ENCODE measurements at regions not wholly inside any gene's neighbourhood (a gene's known extent, or its start where the extent isn't known, plus 50 kb on each side); places are given as distances from the start of the nearest gene placed in this dataset.
A peak's percentile ranks its signal among the peaks of the same experiment; 100 is the strongest.
"Not testable (repeated sequence)": the region's sequence is repeated elsewhere in the genome, so short reads cannot be mapped to it uniquely, and the experiment has no call there.

GRCh38 chr14:101630056-101630965 is 69.0 kb downstream of the DIO3 start:
- Mint-ChIP-seq H3K27ac (no peak overlapping the region), H3K4me1 (ENCODE audit: low read depth) (peaks cover 6% of the 10 kb centered on the region), H3K4me3 (no peak overlapping the region), H3K27me3 (ENCODE audit: low read depth) (peaks cover 6% of the 10 kb centered on the region), H3K9me3 (no peaks in the 10 kb centered on the region), H3K36me3 (ENCODE audit: low read depth) (no peaks in the 10 kb centered on the region)
- DNase-seq (ENCODE audit: low spot score) = no peak

- no peaks in the 10 kb centered on the region for H3K9me3 Mint-ChIP-seq
- DNase-seq (ENCODE audit: low spot score) = no peak
- H3K27me3 Mint-ChIP-seq (ENCODE audit: low read depth) = peaks cover 6% of the 10 kb centered on the region
Observed at GRCh38 chr14:101631199-101631598, 69.9 kb downstream of the DIO3 start.

GRCh38 chr14:101631970-101632369 is 70.7 kb downstream of the DIO3 start:
- not testable (repeated sequence) for H3K4me3 Mint-ChIP-seq; H3K27ac Mint-ChIP-seq; H3K9me3 Mint-ChIP-seq; DNase-seq (ENCODE audit: low spot score); H3K36me3 Mint-ChIP-seq (ENCODE audit: low read depth)
- peaks cover 11% of the 10 kb centered on the region for H3K27me3 Mint-ChIP-seq (ENCODE audit: low read depth)
- H3K4me1 Mint-ChIP-seq (ENCODE audit: low read depth) = peaks cover 10% of the 10 kb centered on the region

More at GRCh38 chr14:101631199-101631598, 69.9 kb downstream of the DIO3 start:
- H3K4me3 Mint-ChIP-seq = no peak overlapping the region
- peaks cover 6% of the 10 kb centered on the region for H3K4me1 Mint-ChIP-seq (ENCODE audit: low read depth)
- no peak overlapping the region for H3K27ac Mint-ChIP-seq
- H3K36me3 Mint-ChIP-seq (ENCODE audit: low read depth) = no peaks in the 10 kb centered on the region

- Mint-ChIP-seq H3K27me3 (ENCODE audit: low read depth) (peaks cover 13% of the 10 kb centered on the region), H3K36me3 (ENCODE audit: low read depth) (no peaks in the 10 kb centered on the region), H3K27ac (no peak overlapping the region), H3K9me3 (no peaks in the 10 kb centered on the region), H3K4me3 (no peak overlapping the region), H3K4me1 (ENCODE audit: low read depth) (peaks cover 10% of the 10 kb centered on the region)
- DNase-seq (ENCODE audit: low spot score) = no peak
Observed at GRCh38 chr14:101632520-101632919, 71.2 kb downstream of the DIO3 start.

GRCh38 chr14:101633276-101633675 is 72.0 kb downstream of the DIO3 start:
- no peaks in the 10 kb centered on the region for H3K9me3 Mint-ChIP-seq
- peaks cover 10% of the 10 kb centered on the region for H3K27me3 Mint-ChIP-seq (ENCODE audit: low read depth)
- no peak overlapping the region for H3K27ac Mint-ChIP-seq

GRCh38 chr14:101634202-101634849 is 73.0 kb downstream of the DIO3 start:
- H3K4me1 Mint-ChIP-seq (ENCODE audit: low read depth) = peaks cover 10% of the 10 kb centered on the region
- H3K4me3 Mint-ChIP-seq = no peak overlapping the region

More at GRCh38 chr14:101633276-101633675, 72.0 kb downstream of the DIO3 start:
- Mint-ChIP-seq H3K36me3 (ENCODE audit: low read depth) (no peaks in the 10 kb centered on the region), H3K4me3 (no peak overlapping the region), H3K4me1 (ENCODE audit: low read depth) (peaks cover 10% of the 10 kb centered on the region)
- no peak for DNase-seq (ENCODE audit: low spot score)

GRCh38 chr14:101634850-101635748 is 73.8 kb downstream of the DIO3 start:
- H3K36me3 Mint-ChIP-seq (ENCODE audit: low read depth) = no peaks in the 10 kb centered on the region
- H3K9me3 Mint-ChIP-seq = no peaks in the 10 kb centered on the region
- no peak overlapping the region for H3K27ac Mint-ChIP-seq
- no peak for DNase-seq (ENCODE audit: low spot score)
- no peak overlapping the region for H3K4me3 Mint-ChIP-seq
- H3K4me1 Mint-ChIP-seq (ENCODE audit: low read depth) = peaks cover 10% of the 10 kb centered on the region
- H3K27me3 Mint-ChIP-seq (ENCODE audit: low read depth) = peaks cover 9% of the 10 kb centered on the region

More at GRCh38 chr14:101634202-101634849, 73.0 kb downstream of the DIO3 start:
- no peak for DNase-seq (ENCODE audit: low spot score)
- no peaks in the 10 kb centered on the region for H3K9me3 Mint-ChIP-seq
- H3K27ac Mint-ChIP-seq = no peak overlapping the region
- H3K36me3 Mint-ChIP-seq (ENCODE audit: low read depth) = no peaks in the 10 kb centered on the region
- H3K27me3 Mint-ChIP-seq (ENCODE audit: low read depth) = peaks cover 10% of the 10 kb centered on the region

GRCh38 chr14:101635749-101636560 is 74.7 kb downstream of the DIO3 start:
- H3K36me3 Mint-ChIP-seq (ENCODE audit: low read depth) = no peaks in the 10 kb centered on the region
- no peaks in the 10 kb centered on the region for H3K9me3 Mint-ChIP-seq
- H3K4me1 Mint-ChIP-seq (ENCODE audit: low read depth) = peaks cover 10% of the 10 kb centered on the region
- H3K4me3 Mint-ChIP-seq = no peak overlapping the region
- peak; percentile 47 for DNase-seq (ENCODE audit: low spot score)
- H3K27ac Mint-ChIP-seq = no peak overlapping the region
- H3K27me3 Mint-ChIP-seq (ENCODE audit: low read depth) = peaks cover 14% of the 10 kb centered on the region

GRCh38 chr14:101639241-101639833 is 78.0 kb downstream of the DIO3 start:
- Mint-ChIP-seq H3K4me1 (ENCODE audit: low read depth) (peaks cover 7% of the 10 kb centered on the region), H3K36me3 (ENCODE audit: low read depth) (no peaks in the 10 kb centered on the region)

GRCh38 chr14:101643651-101644050 is 82.4 kb downstream of the DIO3 start:
- peaks cover 51% of the 10 kb centered on the region for H3K27me3 Mint-ChIP-seq (ENCODE audit: low read depth)
- no peak for DNase-seq (ENCODE audit: low spot score)
- H3K27ac Mint-ChIP-seq = no peak overlapping the region
- no peaks in the 10 kb centered on the region for H3K4me1 Mint-ChIP-seq (ENCODE audit: low read depth)
- H3K4me3 Mint-ChIP-seq = no peak overlapping the region
- no peaks in the 10 kb centered on the region for H3K36me3 Mint-ChIP-seq (ENCODE audit: low read depth)
- H3K9me3 Mint-ChIP-seq = no peaks in the 10 kb centered on the region

More at GRCh38 chr14:101639241-101639833, 78.0 kb downstream of the DIO3 start:
- Mint-ChIP-seq H3K27me3 (ENCODE audit: low read depth) (peaks cover 31% of the 10 kb centered on the region), H3K9me3 (no peaks in the 10 kb centered on the region), H3K4me3 (no peak overlapping the region), H3K27ac (no peak overlapping the region)
- DNase-seq (ENCODE audit: low spot score) = no peak

GRCh38 chr14:101654051-101654450 is 92.8 kb downstream of the DIO3 start:
- H3K4me1 Mint-ChIP-seq (ENCODE audit: low read depth) = peaks cover 6% of the 10 kb centered on the region
- no peak overlapping the region for H3K4me3 Mint-ChIP-seq
- H3K27me3 Mint-ChIP-seq (ENCODE audit: low read depth) = peaks cover 59% of the 10 kb centered on the region
- no peaks in the 10 kb centered on the region for H3K9me3 Mint-ChIP-seq
- no peak for DNase-seq (ENCODE audit: low spot score)
- H3K27ac Mint-ChIP-seq = no peak overlapping the region
- H3K36me3 Mint-ChIP-seq (ENCODE audit: low read depth) = no peaks in the 10 kb centered on the region

GRCh38 chr14:101657372-101657771 is 96.1 kb downstream of the DIO3 start:
- H3K36me3 Mint-ChIP-seq (ENCODE audit: low read depth) = no peaks in the 10 kb centered on the region
- no peak overlapping the region for H3K27ac Mint-ChIP-seq
- H3K4me3 Mint-ChIP-seq = no peak overlapping the region
- no peaks in the 10 kb centered on the region for H3K9me3 Mint-ChIP-seq
- no peak for DNase-seq (ENCODE audit: low spot score)
- H3K27me3 Mint-ChIP-seq (ENCODE audit: low read depth) = peaks cover 63% of the 10 kb centered on the region
- H3K4me1 Mint-ChIP-seq (ENCODE audit: low read depth) = peaks cover 6% of the 10 kb centered on the region

All from T-helper 2 cell treated with Interferon-gamma antibody and Interleukin-4, amounts not matched to agents 5 μg/mL and 100 μg/mL, for 36 hours (primary cell).